IMR-90 (cell line): ENCODE measurements at regions not wholly inside any gene's neighbourhood (a gene's known extent, or its start where the extent isn't known, plus 50 kb on each side); places are given as distances from the start of the nearest gene placed in this dataset.

Source experiments
- ATAC-seq: fragments of 200-7000 bp; cut with Tn5 transposase; 2 replicates; pipeline ENCODE4 v1.9.1; 2020; ENCODE audit warnings: low read depth, mild to moderate bottlenecking, moderate library complexity
- BruUV-seq: library from RNA; stranded (reverse); fragments of 400-500 nt; replicated peaks from 2 replicates; lab custom pipeline; 2021; lab: Mats Ljungman, UMichigan
- CTCF ChIA-PET: fragments of 300-600 bp; formaldehyde crosslinking; extraction: SDS; loops from one replicate; lab custom pipeline; 2021; ENCODE audit warnings: antibody characterized with exemption; lab: Yijun Ruan, JAX
- POLR2A ChIA-PET: fragments of 300-600 bp; sonication (Branson Sonifier 250); formaldehyde crosslinking; loops from one replicate; lab custom pipeline; 2022; ENCODE audit warnings: antibody characterized with exemption; ENCODE audit not compliant: unreplicated experiment; lab: Charles Lee
- DNase-seq: peaks from one replicate; pipeline ENCODE4 v3.0.0; 2013
- H2AFZ ChIP-seq: replicated peaks from 2 replicates; pipeline ENCODE3; 2013; ENCODE audit warnings: low read length, mild to moderate bottlenecking; ENCODE audit not compliant: poor library complexity
- H2AK5ac ChIP-seq: 2 replicates; pipeline ENCODE4 v1.6.1; 2013; ENCODE audit warnings: low read depth, low read length, inconsistent platforms
- H2AK9ac ChIP-seq: replicated peaks from 2 replicates; pipeline ENCODE3; 2013; ENCODE audit warnings: mild to moderate bottlenecking, low read depth, low read length, moderate library complexity; ENCODE audit not compliant: poor library complexity
- H2BK120ac ChIP-seq: 2 replicates; pipeline ENCODE4 v1.6.1; 2013; ENCODE audit warnings: low read depth, low read length, inconsistent platforms
- H2BK15ac ChIP-seq: 3 replicates; pipeline ENCODE4 v1.6.1; 2013; ENCODE audit warnings: low read depth, low read length, inconsistent platforms
- H2BK20ac ChIP-seq: 2 replicates; pipeline ENCODE4 v1.6.1; 2013; ENCODE audit warnings: low read depth, mild to moderate bottlenecking, inconsistent platforms, low read length, moderate library complexity
- H2BK5ac ChIP-seq: 2 replicates; pipeline ENCODE4 v1.6.1; 2013; ENCODE audit warnings: mild to moderate bottlenecking, low read depth, low read length, inconsistent platforms; ENCODE audit not compliant: poor library complexity, severe bottlenecking
- H3K14ac ChIP-seq: replicated peaks from 2 replicates; pipeline ENCODE4 v1.6.1; 2013; ENCODE audit warnings: low read depth, low read length, inconsistent platforms
- H3K18ac ChIP-seq: 2 replicates; pipeline ENCODE4 v1.6.1; 2013; ENCODE audit warnings: low read depth, low read length, control low read depth
- H3K23ac ChIP-seq: 2 replicates; pipeline ENCODE4 v1.6.1; 2013; ENCODE audit warnings: low read depth, low read length, inconsistent platforms
- H3K27ac ChIP-seq: 2 replicates; pipeline ENCODE4 v1.5.1; 2013; ENCODE audit warnings: mild to moderate bottlenecking, control low read depth, low read length; ENCODE audit not compliant: insufficient read depth
- H3K27me3 ChIP-seq: 2 replicates; pipeline ENCODE4 v1.6.1; 2013; ENCODE audit warnings: low read length; ENCODE audit not compliant: control insufficient read depth, insufficient read depth
- H3K36me3 ChIP-seq: 2 replicates; pipeline ENCODE4 v1.6.1; 2013; ENCODE audit warnings: low read length, mixed read lengths; ENCODE audit not compliant: control insufficient read depth, insufficient read depth
- H3K4ac ChIP-seq: 2 replicates; pipeline ENCODE4 v1.6.1; 2013; ENCODE audit warnings: low read depth, low read length, inconsistent platforms
- H3K4me1 ChIP-seq: 2 replicates; pipeline ENCODE4 v1.6.1; 2013; ENCODE audit warnings: low read length, mixed read lengths; ENCODE audit not compliant: control insufficient read depth, insufficient read depth
- H3K4me2 ChIP-seq: 2 replicates; pipeline ENCODE4 v1.6.1; 2013; ENCODE audit warnings: low read depth, mild to moderate bottlenecking, control low read depth, low read length, moderate library complexity
- H3K4me3 ChIP-seq: 2 replicates; pipeline ENCODE4 v1.5.1; 2013; ENCODE audit warnings: low read depth, mild to moderate bottlenecking, control low read depth, low read length, moderate library complexity; ENCODE audit not compliant: insufficient read depth
- H3K56ac ChIP-seq: 2 replicates; pipeline ENCODE4 v1.6.1; 2013; ENCODE audit warnings: low read length, inconsistent platforms; ENCODE audit not compliant: insufficient read depth; ENCODE audit errors: extremely low read depth
- H3K79me1 ChIP-seq, 2 experiments: 2 replicates each; pipeline ENCODE4 v1.6.1; 2013; ENCODE audit warnings: low read length in 2 of 2, inconsistent platforms in 1 of 2, low read depth in 1 of 2
- H3K9ac ChIP-seq: 2 replicates; pipeline ENCODE4 v1.6.1; 2013; ENCODE audit warnings: low read depth, low read length, control low read depth
- H3K9me1 ChIP-seq: 2 replicates; pipeline ENCODE4 v1.6.1; 2013; ENCODE audit warnings: low read length, inconsistent platforms; ENCODE audit not compliant: insufficient read depth
- H3K9me3 ChIP-seq: 2 replicates; pipeline ENCODE4 v1.6.1; 2013; ENCODE audit warnings: low read length; ENCODE audit not compliant: control insufficient read depth, insufficient read depth
- H4K20me1 ChIP-seq: 2 replicates; pipeline ENCODE4 v1.6.1; 2013; ENCODE audit warnings: low read length, inconsistent platforms; ENCODE audit not compliant: insufficient read depth
- H4K5ac ChIP-seq: 2 replicates; pipeline ENCODE4 v1.6.1; 2013; ENCODE audit warnings: mild to moderate bottlenecking, low read depth, low read length, control low read depth
- H4K8ac ChIP-seq, 2 experiments: 2 replicates each; pipeline ENCODE4 v1.6.1; 2013; ENCODE audit warnings: low read depth in 2 of 2, low read length in 2 of 2, control low read depth in 1 of 2, inconsistent platforms in 1 of 2
- H4K91ac ChIP-seq: 2 replicates; pipeline ENCODE4 v1.6.1; 2013; ENCODE audit warnings: low read depth, low read length, inconsistent platforms; ENCODE audit not compliant: insufficient read depth
- BHLHE40 ChIP-seq: fragments of 150-350 bp; IDR thresholded peaks from 2 replicates; pipeline ENCODE4 v1.6.1; 2016; ENCODE audit warnings: mild to moderate bottlenecking, low read depth, low read length
- CEBPB ChIP-seq: IDR thresholded peaks from 2 replicates; pipeline ENCODE4 v1.6.1; 2012; ENCODE audit warnings: low read depth, low read length, improper control_type of control experiment
- CHD1 ChIP-seq: IDR thresholded peaks from 2 replicates; pipeline ENCODE4 v1.6.1; 2012; ENCODE audit warnings: low read depth, low read length, improper control_type of control experiment
- ELK1 ChIP-seq: fragments of 150-350 bp; IDR thresholded peaks from 2 replicates; pipeline ENCODE4 v1.6.1; 2016; ENCODE audit warnings: low read depth, mild to moderate bottlenecking, low read length, moderate library complexity, borderline replicate concordance
- FOS ChIP-seq: fragments of 150-350 bp; IDR thresholded peaks from 2 replicates; pipeline ENCODE4 v1.6.1; 2016; ENCODE audit warnings: low read depth, low read length
- MAFK ChIP-seq: IDR thresholded peaks from 2 replicates; pipeline ENCODE4 v1.6.1; 2012; ENCODE audit warnings: low read depth, low read length, improper control_type of control experiment
- MAZ ChIP-seq: IDR thresholded peaks from 2 replicates; pipeline ENCODE4 v1.6.1; 2012; ENCODE audit warnings: low read depth, mild to moderate bottlenecking, low read length, improper control_type of control experiment, moderate library complexity, borderline replicate concordance
- MXI1 ChIP-seq: IDR thresholded peaks from 2 replicates; pipeline ENCODE4 v1.6.1; 2012; ENCODE audit warnings: low read depth, mild to moderate bottlenecking, low read length, moderate library complexity, borderline replicate concordance
- NFE2L2 ChIP-seq: fragments of 150-350 bp; IDR thresholded peaks from 2 replicates; pipeline ENCODE4 v1.6.1; 2016; ENCODE audit warnings: low read depth, mild to moderate bottlenecking, low read length
- RCOR1 ChIP-seq: IDR thresholded peaks from 2 replicates; pipeline ENCODE4 v1.6.1; 2012; ENCODE audit warnings: mild to moderate bottlenecking, low read length, improper control_type of control experiment; ENCODE audit not compliant: insufficient replicate concordance
- SMC3 ChIP-seq: fragments of 150-350 bp; IDR thresholded peaks from 2 replicates; pipeline ENCODE4 v1.6.1; 2016; ENCODE audit warnings: low read depth, mild to moderate bottlenecking, antibody characterized with exemption, low read length, moderate library complexity
- WGBS, 2 experiments: methylation state at CpG; one replicate each; pipeline versions ENCODE4 v1.1.5 to v1.1.7; 2013; ENCODE audit warnings: missing lambda C conversion rate in 2 of 2; ENCODE audit not compliant: insufficient read length in 1 of 2; ENCODE audit errors: extremely low coverage in 2 of 2; 5-methylcytosine and 5-hydroxymethylcytosine counted together
- dilution Hi-C: fragments of 300-500 bp; cut with HindIII; formaldehyde crosslinking; loops from one replicate; pipeline ENCODE4 v1.14.3; 2018; ENCODE audit warnings: low sequenced_read_pairs; ENCODE audit not compliant: unreplicated experiment
- in situ Hi-C: fragments of 300-500 bp; cut with MboI; formaldehyde crosslinking; loops from 3 replicates; pipeline ENCODE4 v1.14.3; 2019; ENCODE audit warnings: low sequenced_read_pairs, inconsistent platforms, mixed read lengths
- intact Hi-C: fragments of 100-400 bp; cut with micrococcal nuclease; formaldehyde crosslinking; loops from 2 replicates; pipeline ENCODE4 v1.10.0; 2022
- TF ChIP-seq, protein P1 (sequence below): fragments of 150-350 bp; IDR thresholded peaks from 2 replicates; pipeline ENCODE4 v1.6.1; 2017; ENCODE audit warnings: mild to moderate bottlenecking, antibody characterized with exemption, low read length, low read depth

GRCh38 chr6:121555201-121555600, 119.8 kb downstream of the GJA1 start:
- Histone ChIP-seq H3K4ac (no peak overlapping the region), H3K9ac (no peak overlapping the region), H3K27ac (no peak overlapping the region), H2AFZ (no peak overlapping the region), H2BK120ac (no peak overlapping the region), H2AK9ac (no peak overlapping the region), H3K18ac (no peak overlapping the region), H3K9me3 (no peaks in the 10 kb centered on the region), H3K4me3 (no peak overlapping the region), H3K36me3 (no peaks in the 10 kb centered on the region), H2BK15ac (no peak overlapping the region), H4K8ac (no peak overlapping the region), H2AK5ac (no peak overlapping the region), H3K9me1 (no peaks in the 10 kb centered on the region), H2BK20ac (no peak overlapping the region), H2BK5ac (no peak overlapping the region), H3K56ac (no peak overlapping the region), H3K14ac (no peak overlapping the region), H4K91ac (no peak overlapping the region), H3K27me3 (no peaks in the 10 kb centered on the region), H4K20me1 (no peaks in the 10 kb centered on the region), H3K4me2 (no peak overlapping the region), H3K4me1 (peaks cover 2% of the 10 kb centered on the region), H4K5ac (no peak overlapping the region), H3K23ac (no peak overlapping the region), H3K79me1 (no peaks in the 10 kb centered on the region)
- DNase-seq (no peak), ATAC-seq (no peak)
- dilution Hi-C loops (no loop called here), intact Hi-C loops (no loop called here), in situ Hi-C loops (no loop called here)
- no TSS peak for BruUV-seq
- no peak for TF ChIP-seq ELK1
- TF ChIP-seq CEBPB: no peak
- no peak for TF ChIP-seq RCOR1
- no peak for TF ChIP-seq MAFK
- TF ChIP-seq MAZ: no peak
- no peak for TF ChIP-seq CHD1
- no peak for TF ChIP-seq BHLHE40
- TF ChIP-seq, protein P1, sequence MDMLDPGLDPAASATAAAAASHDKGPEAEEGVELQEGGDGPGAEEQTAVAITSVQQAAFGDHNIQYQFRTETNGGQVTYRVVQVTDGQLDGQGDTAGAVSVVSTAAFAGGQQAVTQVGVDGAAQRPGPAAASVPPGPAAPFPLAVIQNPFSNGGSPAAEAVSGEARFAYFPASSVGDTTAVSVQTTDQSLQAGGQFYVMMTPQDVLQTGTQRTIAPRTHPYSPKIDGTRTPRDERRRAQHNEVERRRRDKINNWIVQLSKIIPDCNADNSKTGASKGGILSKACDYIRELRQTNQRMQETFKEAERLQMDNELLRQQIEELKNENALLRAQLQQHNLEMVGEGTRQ: no peak
- no peak for TF ChIP-seq FOS
- TF ChIP-seq SMC3: no peak
- no peak for TF ChIP-seq MXI1
- no peak for TF ChIP-seq NFE2L2
- POLR2A ChIA-PET: no interaction called here
- CTCF ChIA-PET: interaction anchor here (0.6 kb wide), 1 partner anchor 15 kb away, joined by 3 read pairs; no protein-coding TSS in a partner anchor
- WGBS, 2 experiments: no CpG with 5 or more reads among the region's 4 CpGs
